ENCODE measurements at regions not wholly inside any gene's neighbourhood (a gene's known extent, or its start where the extent isn't known, plus 50 kb on each side); places are given as distances from the start of the nearest gene placed in this dataset.

GRCh38 chrX:25125483-25125882, 109.7 kb upstream of the ARX start:
- H3K27ac ChIP-seq (ENCODE audit: low read depth, low read length): no peak overlapping the region
- H3F3A ChIP-seq (ENCODE audit: control insufficient read depth, insufficient read depth): no peaks in the 10 kb centered on the region
- no peak for TF ChIP-seq EZH2phosphoT487 (IDR thresholded peaks at IDR 0.05; ENCODE audit: borderline replicate concordance, low read length)
- TF ChIP-seq CTCF (IDR thresholded peaks at IDR 0.05; ENCODE audit: low read depth, low read length, poor library complexity, severe bottlenecking): no peak

GRCh38 chrX:25124391-25124790, 108.6 kb upstream of the ARX start:
- Histone ChIP-seq H3K4me3 (ENCODE audit: low read length) (no peak overlapping the region), H3F3A (ENCODE audit: control insufficient read depth, insufficient read depth) (no peaks in the 10 kb centered on the region), H3K27me3 (ENCODE audit: control insufficient read depth, low read length) (no peaks in the 10 kb centered on the region), H4K20me1 (ENCODE audit: control insufficient read depth, insufficient read depth, low read depth, low read length) (no peaks in the 10 kb centered on the region), H3K36me3 (ENCODE audit: control insufficient read depth, low read length) (no peaks in the 10 kb centered on the region), H3K4me2 (ENCODE audit: low read length) (no peak overlapping the region), H3K4me1 (ENCODE audit: control insufficient read depth, low read length) (no peaks in the 10 kb centered on the region), H3K27ac (ENCODE audit: low read depth, low read length) (no peak overlapping the region), H3K9me2 (replicated peaks; ENCODE audit: control insufficient read depth, low read length) (no peaks in the 10 kb centered on the region), H3K9me3 (ENCODE audit: control insufficient read depth, insufficient read depth, low read length) (no peaks in the 10 kb centered on the region), H3K79me2 (ENCODE audit: control insufficient read depth, low read length) (no peaks in the 10 kb centered on the region)
- TF ChIP-seq CTCF (IDR thresholded peaks at IDR 0.05; ENCODE audit: low read depth, low read length, poor library complexity, severe bottlenecking) (no peak), EZH2phosphoT487 (IDR thresholded peaks at IDR 0.05; ENCODE audit: borderline replicate concordance, low read length) (no peak)

More at GRCh38 chrX:25125483-25125882, 109.7 kb upstream of the ARX start:
- no peaks in the 10 kb centered on the region for H3K27me3 ChIP-seq (ENCODE audit: control insufficient read depth, low read length)
- no peak overlapping the region for H3K4me3 ChIP-seq (ENCODE audit: low read length)
- no peaks in the 10 kb centered on the region for H4K20me1 ChIP-seq (ENCODE audit: control insufficient read depth, insufficient read depth, low read depth, low read length)
- H3K9me2 ChIP-seq (replicated peaks; ENCODE audit: control insufficient read depth, low read length): no peaks in the 10 kb centered on the region
- no peaks in the 10 kb centered on the region for H3K36me3 ChIP-seq (ENCODE audit: control insufficient read depth, low read length)
- no peaks in the 10 kb centered on the region for H3K4me1 ChIP-seq (ENCODE audit: control insufficient read depth, low read length)
- H3K9me3 ChIP-seq (ENCODE audit: control insufficient read depth, insufficient read depth, low read length): no peaks in the 10 kb centered on the region
- H3K4me2 ChIP-seq (ENCODE audit: low read length): no peak overlapping the region
- H3K79me2 ChIP-seq (ENCODE audit: control insufficient read depth, low read length): no peaks in the 10 kb centered on the region

- Histone ChIP-seq H3K4me2 (ENCODE audit: low read length) (no peak overlapping the region), H3K4me1 (ENCODE audit: control insufficient read depth, low read length) (no peaks in the 10 kb centered on the region), H3K4me3 (ENCODE audit: low read length) (no peak overlapping the region), H3K79me2 (ENCODE audit: control insufficient read depth, low read length) (no peaks in the 10 kb centered on the region), H4K20me1 (ENCODE audit: control insufficient read depth, insufficient read depth, low read depth, low read length) (no peaks in the 10 kb centered on the region), H3K9me2 (replicated peaks; ENCODE audit: control insufficient read depth, low read length) (no peaks in the 10 kb centered on the region), H3K36me3 (ENCODE audit: control insufficient read depth, low read length) (no peaks in the 10 kb centered on the region), H3F3A (ENCODE audit: control insufficient read depth, insufficient read depth) (no peaks in the 10 kb centered on the region), H3K27ac (ENCODE audit: low read depth, low read length) (no peak overlapping the region), H3K27me3 (ENCODE audit: control insufficient read depth, low read length) (no peaks in the 10 kb centered on the region), H3K9me3 (ENCODE audit: control insufficient read depth, insufficient read depth, low read length) (no peaks in the 10 kb centered on the region)
- TF ChIP-seq CTCF (IDR thresholded peaks at IDR 0.05; ENCODE audit: low read depth, low read length, poor library complexity, severe bottlenecking): no peak
- no peak for TF ChIP-seq EZH2phosphoT487 (IDR thresholded peaks at IDR 0.05; ENCODE audit: borderline replicate concordance, low read length)
Measured at GRCh38 chrX:25112156-25112555, 96.4 kb upstream of the ARX start.

GRCh38 chrX:25108481-25108880, 92.7 kb upstream of the ARX start:
- no peak overlapping the region for H3K4me3 ChIP-seq (ENCODE audit: low read length)
- TF ChIP-seq CTCF (IDR thresholded peaks at IDR 0.05; ENCODE audit: low read depth, low read length, poor library complexity, severe bottlenecking): no peak
- TF ChIP-seq EZH2phosphoT487 (IDR thresholded peaks at IDR 0.05; ENCODE audit: borderline replicate concordance, low read length): no peak
- no peaks in the 10 kb centered on the region for H3K9me3 ChIP-seq (ENCODE audit: control insufficient read depth, insufficient read depth, low read length)
- no peak overlapping the region for H3K4me2 ChIP-seq (ENCODE audit: low read length)
- H3K27ac ChIP-seq (ENCODE audit: low read depth, low read length): no peak overlapping the region
- H3K27me3 ChIP-seq (ENCODE audit: control insufficient read depth, low read length): no peaks in the 10 kb centered on the region
- no peaks in the 10 kb centered on the region for H3K36me3 ChIP-seq (ENCODE audit: control insufficient read depth, low read length)
- H3K79me2 ChIP-seq (ENCODE audit: control insufficient read depth, low read length): no peaks in the 10 kb centered on the region
- no peaks in the 10 kb centered on the region for H3K9me2 ChIP-seq (replicated peaks; ENCODE audit: control insufficient read depth, low read length)
- no peaks in the 10 kb centered on the region for H4K20me1 ChIP-seq (ENCODE audit: control insufficient read depth, insufficient read depth, low read depth, low read length)
- no peaks in the 10 kb centered on the region for H3F3A ChIP-seq (ENCODE audit: control insufficient read depth, insufficient read depth)
- no peaks in the 10 kb centered on the region for H3K4me1 ChIP-seq (ENCODE audit: control insufficient read depth, low read length)
